ENCODE measurements at regions not wholly inside any gene's neighbourhood (a gene's known extent, or its start where the extent isn't known, plus 50 kb on each side); places are given as distances from the start of the nearest gene placed in this dataset.

DNA sequence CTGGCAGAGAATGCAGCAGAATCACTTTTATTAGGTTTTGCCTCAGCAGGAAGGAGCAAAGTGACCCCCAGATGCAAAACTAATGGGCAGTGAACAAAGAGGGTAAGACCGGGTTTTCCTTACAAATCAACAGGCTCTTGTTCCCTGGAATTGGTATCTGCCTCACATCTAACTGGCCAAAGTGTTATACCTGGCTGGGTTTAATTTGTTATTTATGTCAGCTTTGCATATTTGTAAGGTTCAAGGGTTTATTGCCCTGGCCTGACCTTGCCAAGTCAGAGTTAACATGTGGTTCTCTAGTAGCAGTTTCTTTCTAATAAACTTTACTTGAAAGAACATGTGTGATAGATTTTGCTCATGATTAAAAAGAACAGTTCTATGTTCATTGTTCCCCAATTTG, 431.7 kb upstream of the NR2F2 start:
- Histone ChIP-seq H3K27me3 (no peaks in the 10 kb centered on the region), H3K9me3 (no peaks in the 10 kb centered on the region), H3K27ac (no peak overlapping the region), H3K4me3 (no peak overlapping the region), H3K4me1 (no peaks in the 10 kb centered on the region), H3K36me3 (no peaks in the 10 kb centered on the region)
- no peak for DNase-seq
- intact Hi-C loops (cut with DNase I) = no loop called here
- TF ChIP-seq, protein P1, sequence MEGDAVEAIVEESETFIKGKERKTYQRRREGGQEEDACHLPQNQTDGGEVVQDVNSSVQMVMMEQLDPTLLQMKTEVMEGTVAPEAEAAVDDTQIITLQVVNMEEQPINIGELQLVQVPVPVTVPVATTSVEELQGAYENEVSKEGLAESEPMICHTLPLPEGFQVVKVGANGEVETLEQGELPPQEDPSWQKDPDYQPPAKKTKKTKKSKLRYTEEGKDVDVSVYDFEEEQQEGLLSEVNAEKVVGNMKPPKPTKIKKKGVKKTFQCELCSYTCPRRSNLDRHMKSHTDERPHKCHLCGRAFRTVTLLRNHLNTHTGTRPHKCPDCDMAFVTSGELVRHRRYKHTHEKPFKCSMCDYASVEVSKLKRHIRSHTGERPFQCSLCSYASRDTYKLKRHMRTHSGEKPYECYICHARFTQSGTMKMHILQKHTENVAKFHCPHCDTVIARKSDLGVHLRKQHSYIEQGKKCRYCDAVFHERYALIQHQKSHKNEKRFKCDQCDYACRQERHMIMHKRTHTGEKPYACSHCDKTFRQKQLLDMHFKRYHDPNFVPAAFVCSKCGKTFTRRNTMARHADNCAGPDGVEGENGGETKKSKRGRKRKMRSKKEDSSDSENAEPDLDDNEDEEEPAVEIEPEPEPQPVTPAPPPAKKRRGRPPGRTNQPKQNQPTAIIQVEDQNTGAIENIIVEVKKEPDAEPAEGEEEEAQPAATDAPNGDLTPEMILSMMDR (IDR thresholded peaks at IDR 0.05) = no peak
- ATAC-seq = no peak

DNA sequence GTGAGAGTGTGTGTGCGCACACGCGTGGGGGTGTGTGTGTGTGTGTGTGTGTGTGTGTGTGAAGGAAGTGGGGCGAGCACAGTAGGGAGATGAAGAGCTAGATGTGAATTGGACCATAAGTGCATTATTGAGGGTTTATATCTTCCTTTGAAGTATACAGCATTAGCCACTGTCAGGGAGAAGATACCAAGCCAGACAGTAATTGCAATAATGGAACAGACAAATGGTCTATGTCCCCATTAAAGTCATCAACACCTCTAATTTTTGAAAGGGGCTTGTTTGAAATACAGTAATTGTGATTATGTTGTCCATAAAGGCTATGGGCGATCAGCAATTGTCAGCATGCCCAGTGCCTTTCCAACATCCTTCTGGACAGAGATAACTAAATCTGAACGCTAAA, 429.2 kb upstream of the NR2F2 start:
- no peak overlapping the region for H3K27ac ChIP-seq
- no peak overlapping the region for H3K4me3 ChIP-seq
- H3K4me1 ChIP-seq = no peaks in the 10 kb centered on the region
- no peaks in the 10 kb centered on the region for H3K9me3 ChIP-seq
- no peaks in the 10 kb centered on the region for H3K27me3 ChIP-seq
- H3K36me3 ChIP-seq = no peaks in the 10 kb centered on the region
- no peak for ATAC-seq
- no peak for DNase-seq
- TF ChIP-seq, protein P1 (IDR thresholded peaks at IDR 0.05) = no peak
- intact Hi-C loops (cut with DNase I) = no loop called here

DNA sequence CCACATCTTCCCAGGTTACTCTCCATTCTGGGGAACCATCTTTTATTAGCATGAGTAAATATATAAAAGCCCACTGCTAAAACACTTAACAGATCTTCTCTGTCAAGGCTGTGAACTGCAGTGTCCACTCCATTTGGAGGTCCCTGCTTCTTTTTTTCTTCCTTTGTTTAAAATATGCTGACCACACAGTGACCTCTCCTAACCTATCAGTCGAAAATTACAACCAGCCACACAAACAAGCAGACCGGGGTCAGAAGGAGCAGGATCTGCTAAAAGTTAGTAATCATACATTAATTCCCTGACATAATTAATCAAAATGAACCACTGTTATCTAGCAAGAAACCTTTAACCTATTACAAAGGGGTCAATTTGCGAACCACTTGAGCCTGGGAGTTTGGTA, 427.9 kb upstream of the NR2F2 start:
- H3K4me1 ChIP-seq = no peaks in the 10 kb centered on the region
- TF ChIP-seq, protein P1 (IDR thresholded peaks at IDR 0.05) = no peak
- no peaks in the 10 kb centered on the region for H3K27me3 ChIP-seq
- no peaks in the 10 kb centered on the region for H3K9me3 ChIP-seq
- intact Hi-C loops (cut with DNase I) = no loop called here
- no peak for DNase-seq
- no peak overlapping the region for H3K27ac ChIP-seq
- H3K36me3 ChIP-seq = no peaks in the 10 kb centered on the region
- ATAC-seq = no peak
- no peak overlapping the region for H3K4me3 ChIP-seq

DNA sequence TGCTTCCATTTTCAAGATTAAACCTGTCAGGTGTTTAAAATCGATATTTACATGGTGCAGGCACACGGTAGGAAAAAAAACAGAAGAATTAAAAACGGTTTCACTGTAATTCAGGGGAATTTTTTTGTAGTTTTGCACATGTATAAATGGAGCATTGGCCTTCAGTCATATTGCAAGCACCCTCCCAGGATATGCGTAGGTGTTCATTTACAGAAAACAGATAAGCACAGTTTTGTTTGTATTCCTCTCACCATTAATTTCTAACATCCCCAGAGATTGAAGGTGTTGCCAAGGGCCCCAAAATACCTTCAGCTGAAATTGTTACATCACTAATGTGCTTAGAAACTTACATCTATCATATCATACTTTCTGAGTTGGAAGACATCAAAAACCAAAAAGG, 427.1 kb upstream of the NR2F2 start:
- TF ChIP-seq, protein P1 (IDR thresholded peaks at IDR 0.05) = no peak
- intact Hi-C loops (cut with DNase I) = no loop called here
- H3K27me3 ChIP-seq = no peaks in the 10 kb centered on the region
- ATAC-seq (no peak), DNase-seq (no peak)
- no peaks in the 10 kb centered on the region for H3K4me1 ChIP-seq
- no peaks in the 10 kb centered on the region for H3K36me3 ChIP-seq
- H3K27ac ChIP-seq = no peak overlapping the region
- no peaks in the 10 kb centered on the region for H3K9me3 ChIP-seq
- no peak overlapping the region for H3K4me3 ChIP-seq

GRCh38 chr15:95910643-95911212, 419.8 kb upstream of the NR2F2 start:
- Histone ChIP-seq H3K4me1 (no peaks in the 10 kb centered on the region), H3K4me3 (no peak overlapping the region), H3K36me3 (no peaks in the 10 kb centered on the region), H3K27ac (no peak overlapping the region), H3K9me3 (no peaks in the 10 kb centered on the region), H3K27me3 (no peaks in the 10 kb centered on the region)
- ATAC-seq = no peak
- TF ChIP-seq, protein P1 (IDR thresholded peaks at IDR 0.05) = no peak
- intact Hi-C loops (cut with DNase I) = no loop called here
- no peak for DNase-seq
